ENCODE measurements at regions not wholly inside any gene's neighbourhood (a gene's known extent, or its start where the extent isn't known, plus 50 kb on each side); places are given as distances from the start of the nearest gene placed in this dataset.
"Not testable (repeated sequence)": the region's sequence is repeated elsewhere in the genome, so short reads cannot be mapped to it uniquely, and the experiment has no call there.

DNA sequence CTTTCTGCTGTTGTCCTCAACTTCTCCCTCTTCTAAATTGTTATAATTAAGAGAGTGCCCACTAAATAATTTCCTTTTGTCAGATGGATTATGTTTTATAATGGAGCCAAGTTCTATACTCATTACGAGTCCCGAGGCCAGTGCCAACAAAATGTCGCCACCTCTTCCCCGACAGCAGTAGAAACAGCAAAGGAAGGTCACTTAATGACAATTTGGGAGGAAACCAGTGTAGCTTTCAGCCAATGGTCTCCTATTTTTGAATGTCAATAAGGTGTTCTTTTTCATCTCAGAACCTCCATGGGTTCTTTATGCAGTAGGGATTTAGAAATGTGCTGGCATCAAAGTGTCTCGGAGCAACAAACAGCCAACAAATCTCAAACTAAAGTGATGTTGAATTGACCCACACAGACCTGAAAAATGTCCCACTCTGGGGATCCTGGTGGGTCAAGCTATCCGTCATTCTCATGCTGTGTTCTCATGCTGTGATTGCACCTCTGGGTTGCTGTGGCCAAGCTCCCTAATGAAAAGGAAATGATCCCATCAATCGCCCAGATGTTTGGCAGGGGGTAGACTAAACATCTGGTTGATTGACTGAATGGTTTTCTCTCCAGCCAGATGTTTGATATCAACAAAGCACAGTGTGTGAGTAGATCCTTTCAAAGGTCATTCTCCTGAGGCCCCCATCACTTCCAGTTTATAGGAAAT, 291.9 kb downstream of the DMAC1 start:
- no peak for DNase-seq (ENCODE audit: extremely low read depth, low read depth)
- TF ChIP-seq, protein P1, sequence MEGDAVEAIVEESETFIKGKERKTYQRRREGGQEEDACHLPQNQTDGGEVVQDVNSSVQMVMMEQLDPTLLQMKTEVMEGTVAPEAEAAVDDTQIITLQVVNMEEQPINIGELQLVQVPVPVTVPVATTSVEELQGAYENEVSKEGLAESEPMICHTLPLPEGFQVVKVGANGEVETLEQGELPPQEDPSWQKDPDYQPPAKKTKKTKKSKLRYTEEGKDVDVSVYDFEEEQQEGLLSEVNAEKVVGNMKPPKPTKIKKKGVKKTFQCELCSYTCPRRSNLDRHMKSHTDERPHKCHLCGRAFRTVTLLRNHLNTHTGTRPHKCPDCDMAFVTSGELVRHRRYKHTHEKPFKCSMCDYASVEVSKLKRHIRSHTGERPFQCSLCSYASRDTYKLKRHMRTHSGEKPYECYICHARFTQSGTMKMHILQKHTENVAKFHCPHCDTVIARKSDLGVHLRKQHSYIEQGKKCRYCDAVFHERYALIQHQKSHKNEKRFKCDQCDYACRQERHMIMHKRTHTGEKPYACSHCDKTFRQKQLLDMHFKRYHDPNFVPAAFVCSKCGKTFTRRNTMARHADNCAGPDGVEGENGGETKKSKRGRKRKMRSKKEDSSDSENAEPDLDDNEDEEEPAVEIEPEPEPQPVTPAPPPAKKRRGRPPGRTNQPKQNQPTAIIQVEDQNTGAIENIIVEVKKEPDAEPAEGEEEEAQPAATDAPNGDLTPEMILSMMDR (IDR thresholded peaks at IDR 0.05; ENCODE audit: low read depth, low read length): no peak

DNA sequence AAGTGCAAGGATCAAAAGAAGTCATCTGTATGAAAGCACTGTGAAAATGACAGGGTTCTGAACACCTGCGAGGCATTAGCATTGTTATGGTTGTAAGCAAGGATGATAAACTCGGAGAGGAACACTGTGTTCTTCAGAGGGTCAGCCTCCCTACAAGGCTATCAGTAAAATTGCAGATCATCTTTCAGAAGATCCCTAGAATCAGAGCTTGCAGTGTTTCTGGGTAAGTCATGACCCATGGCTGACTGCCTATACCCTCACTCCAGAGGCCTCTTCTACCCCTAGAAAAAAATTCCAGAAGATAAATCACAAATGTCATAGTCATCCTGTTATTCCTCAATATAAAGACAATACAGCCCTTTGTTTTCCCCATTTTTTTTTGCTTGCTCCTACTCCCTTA, 292.6 kb downstream of the DMAC1 start:
- DNase-seq (ENCODE audit: extremely low read depth, low read depth): no peak
- TF ChIP-seq, protein P1 (IDR thresholded peaks at IDR 0.05; ENCODE audit: low read depth, low read length): no peak

DNA sequence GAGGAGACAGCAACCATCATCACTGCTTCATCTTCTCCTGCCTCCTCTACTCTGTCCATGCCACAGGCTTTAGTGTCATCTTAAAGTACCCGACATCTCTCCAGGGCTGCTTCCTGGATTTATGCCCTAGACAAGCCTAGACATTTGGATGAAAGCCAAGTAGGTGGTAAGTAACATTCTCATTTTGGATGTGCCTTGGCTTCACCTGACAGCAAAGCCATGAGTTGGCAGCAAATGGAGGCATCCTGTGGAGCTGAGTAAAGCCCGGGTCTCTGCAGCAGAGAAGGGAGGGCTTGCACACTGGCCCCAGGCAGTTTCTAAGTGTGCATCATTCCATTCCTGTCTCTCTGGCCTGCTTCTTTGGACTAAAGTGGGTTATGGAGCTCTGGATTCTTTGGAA, 299.1 kb downstream of the DMAC1 start:
- no peak for DNase-seq (ENCODE audit: extremely low read depth, low read depth)
- TF ChIP-seq, protein P1 (IDR thresholded peaks at IDR 0.05; ENCODE audit: low read depth, low read length): no peak

DNA sequence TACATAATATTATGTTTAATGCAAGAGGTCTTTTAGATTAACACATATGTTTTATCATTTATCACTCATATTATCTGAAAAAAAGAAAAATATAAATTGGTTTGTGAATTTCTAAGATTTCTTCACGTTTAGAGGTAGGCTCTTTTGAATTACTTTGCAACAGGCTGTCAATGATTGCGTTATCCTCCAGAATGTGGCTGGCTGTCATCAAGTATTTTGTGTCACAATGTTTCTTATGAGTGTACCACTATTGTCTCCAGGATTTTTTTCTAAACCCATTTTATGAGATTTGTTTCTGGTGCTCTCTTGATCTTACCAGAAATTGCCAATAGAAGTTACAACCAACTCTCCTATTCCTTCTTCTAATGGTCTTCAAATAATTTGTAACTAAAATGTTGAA, 307.9 kb downstream of the DMAC1 start:
- DNase-seq (ENCODE audit: extremely low read depth, low read depth): no peak
- TF ChIP-seq, protein P1 (IDR thresholded peaks at IDR 0.05; ENCODE audit: low read depth, low read length): no peak

DNA sequence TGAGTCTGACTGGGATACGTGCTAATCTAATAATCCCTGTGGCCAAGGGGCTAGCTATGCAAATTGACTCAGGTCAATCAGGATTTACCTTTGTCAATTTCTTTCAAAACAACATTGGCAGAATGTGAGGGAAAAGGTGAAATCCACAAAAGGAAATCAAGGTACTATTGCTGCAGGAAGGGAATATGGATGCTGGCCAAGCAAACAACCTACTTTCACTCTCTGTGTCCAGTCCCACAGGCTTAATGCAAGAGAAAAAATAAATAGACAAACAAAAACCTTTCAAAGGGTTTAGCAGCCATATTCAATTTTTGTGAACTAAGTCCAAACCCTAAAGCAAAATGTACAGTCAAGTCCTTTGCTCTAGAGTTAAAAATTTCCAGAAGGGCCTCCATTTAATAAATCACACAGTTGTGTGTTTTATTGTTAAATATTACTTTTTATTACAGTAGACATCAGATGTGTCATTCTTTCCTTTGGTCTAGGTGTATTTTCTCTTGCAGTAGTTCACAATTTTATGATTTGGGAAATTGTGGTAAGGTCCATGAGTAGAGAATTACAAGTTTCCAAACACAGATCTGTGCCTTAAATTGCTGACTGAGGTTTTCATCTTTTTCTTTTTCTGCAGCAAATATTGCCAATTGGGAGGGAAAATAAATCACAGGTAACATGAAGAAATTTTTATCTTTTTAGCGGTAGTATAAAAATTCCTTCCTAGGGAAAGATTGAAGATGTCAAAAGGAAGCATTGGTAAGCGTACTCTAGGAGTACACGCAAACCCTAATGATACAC, 309.1 kb downstream of the DMAC1 start:
- DNase-seq (ENCODE audit: extremely low read depth, low read depth): no peak
- TF ChIP-seq, protein P1 (IDR thresholded peaks at IDR 0.05; ENCODE audit: low read depth, low read length): no peak

DNA sequence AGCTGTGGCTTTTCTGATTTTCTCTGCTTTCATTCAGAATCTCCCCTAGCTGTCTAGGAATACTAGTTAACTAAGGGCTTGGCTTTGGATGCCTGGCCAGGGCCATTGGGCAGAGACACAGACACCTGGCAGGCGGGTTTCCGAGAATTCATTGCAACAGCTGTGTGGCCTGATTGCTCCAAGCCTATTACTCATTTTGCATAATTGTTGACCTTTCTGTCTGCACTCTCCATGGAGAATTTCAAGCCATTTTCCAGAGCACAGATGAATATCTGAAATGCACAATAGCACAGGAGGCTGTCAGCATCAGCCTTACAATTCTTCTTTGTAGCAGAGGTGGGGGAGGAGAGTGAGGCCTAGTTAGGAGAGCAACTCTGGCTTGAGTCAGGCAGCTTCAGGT, 310.5 kb downstream of the DMAC1 start:
- TF ChIP-seq, protein P1 (IDR thresholded peaks at IDR 0.05; ENCODE audit: low read depth, low read length): no peak
- DNase-seq (ENCODE audit: extremely low read depth, low read depth): no peak

DNA sequence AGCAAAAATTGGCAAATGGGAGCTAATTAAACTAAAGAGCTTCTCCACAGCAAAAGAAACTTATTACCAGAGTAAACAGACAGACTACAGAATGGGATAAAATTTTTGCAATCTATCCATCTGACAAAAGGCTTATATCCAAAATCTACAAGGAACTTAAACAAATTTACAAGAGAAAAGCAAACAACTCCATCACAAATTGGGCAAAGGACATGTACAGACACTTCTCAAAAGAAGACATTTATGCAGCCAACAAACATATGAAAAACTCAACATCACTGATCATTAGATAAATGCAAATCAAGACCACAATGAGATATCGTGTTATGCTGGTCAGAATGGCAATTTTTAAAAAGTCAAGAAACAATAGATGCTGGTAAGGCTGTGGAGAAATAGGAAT, 315.6 kb downstream of the DMAC1 start:
- DNase-seq (ENCODE audit: extremely low read depth, low read depth): not testable (repeated sequence)
